Urinary bladder (tissue), 3 donors: ENCODE measurements at regions not wholly inside any gene's neighbourhood (a gene's known extent, or its start where the extent isn't known, plus 50 kb on each side); places are given as distances from the start of the nearest gene placed in this dataset.

Source experiments
- DNase-seq: peaks from one replicate; pipeline ENCODE4 v3.0.0-alpha.2; 2015; ENCODE audit errors: extremely low spot score
- H3K27ac ChIP-seq: one replicate; pipeline ENCODE4 v1.5.1; 2013; ENCODE audit warnings: low read depth, mild to moderate bottlenecking, moderate library complexity
- H3K36me3 ChIP-seq: one replicate; pipeline ENCODE4 v1.6.1; 2013; ENCODE audit warnings: mild to moderate bottlenecking, moderate library complexity; ENCODE audit not compliant: insufficient read depth
- H3K4me1 ChIP-seq: one replicate; pipeline ENCODE4 v1.6.1; 2013; ENCODE audit warnings: mild to moderate bottlenecking, moderate library complexity; ENCODE audit not compliant: insufficient read depth
- H3K4me3 ChIP-seq: one replicate; pipeline ENCODE4 v1.5.1; 2013; ENCODE audit warnings: low read depth, low read length
- WGBS: extraction: QIAGEN DNeasy Blood & Tissue Kit; methylation state at CpG from one replicate; pipeline ENCODE4 v1.1.7; 2013; 5-methylcytosine and 5-hydroxymethylcytosine counted together
- donor health status: healthy with polysubstance abuse.
- donor health status: healthy.

GRCh38 chr4:67019686-67020437 is 525.4 kb downstream of the CENPC start:
- Histone ChIP-seq H3K36me3 (no peaks in the 10 kb centered on the region), H3K4me3 (no peak overlapping the region), H3K4me1 (no peaks in the 10 kb centered on the region), H3K27ac (no peak overlapping the region)
- DNase-seq: no peak
- 45% methylated on average over 3 of the region's 3 CpGs for WGBS

- 90% methylated on average over 4 of the region's 4 CpGs for WGBS
- DNase-seq: no peak
- Histone ChIP-seq H3K4me3 (no peak overlapping the region), H3K4me1 (no peaks in the 10 kb centered on the region), H3K36me3 (no peaks in the 10 kb centered on the region), H3K27ac (no peak overlapping the region)
These were observed 530.7 kb downstream of the CENPC start for GRCh38 chr4:67014592-67014991.

- no peaks in the 10 kb centered on the region for H3K4me1 ChIP-seq
- no peaks in the 10 kb centered on the region for H3K36me3 ChIP-seq
- WGBS: 79% methylated on average over 3 of the region's 3 CpGs
- no peak for DNase-seq
- H3K4me3 ChIP-seq: no peak overlapping the region
- no peak overlapping the region for H3K27ac ChIP-seq
These were observed 538.5 kb downstream of the CENPC start for GRCh38 chr4:67006791-67007190.

- Histone ChIP-seq H3K4me1 (no peaks in the 10 kb centered on the region), H3K4me3 (no peak overlapping the region), H3K36me3 (no peaks in the 10 kb centered on the region), H3K27ac (no peak overlapping the region)
- DNase-seq: no peak
These were observed 553.8 kb downstream of the CENPC start for GRCh38 chr4:66991521-66991920.

GRCh38 chr4:66974665-66975064 is 570.6 kb downstream of the CENPC start:
- H3K36me3 ChIP-seq: no peaks in the 10 kb centered on the region
- H3K4me1 ChIP-seq: no peaks in the 10 kb centered on the region
- H3K4me3 ChIP-seq: no peak overlapping the region
- no peak overlapping the region for H3K27ac ChIP-seq
- no peak for DNase-seq
- WGBS: 67% methylated on average over 2 of the region's 2 CpGs

GRCh38 chr4:66972087-66972486 is 573.2 kb downstream of the CENPC start:
- H3K4me3 ChIP-seq: no peak overlapping the region
- H3K4me1 ChIP-seq: no peaks in the 10 kb centered on the region
- no peaks in the 10 kb centered on the region for H3K36me3 ChIP-seq
- H3K27ac ChIP-seq: no peak overlapping the region
- 85% methylated on average over 2 of the region's 2 CpGs for WGBS
- DNase-seq: no peak

- WGBS: 83% methylated on average over 1 of the region's 1 CpG
- H3K36me3 ChIP-seq: no peaks in the 10 kb centered on the region
- no peaks in the 10 kb centered on the region for H3K4me1 ChIP-seq
These were observed 580.8 kb downstream of the CENPC start for GRCh38 chr4:66964467-66964866.

GRCh38 chr4:66963084-66963483 is 582.2 kb downstream of the CENPC start:
- no peak for DNase-seq
- Histone ChIP-seq H3K4me1 (no peaks in the 10 kb centered on the region), H3K36me3 (no peaks in the 10 kb centered on the region), H3K4me3 (no peak overlapping the region), H3K27ac (no peak overlapping the region)
- WGBS: 62% methylated on average over 3 of the region's 3 CpGs

More at GRCh38 chr4:66964467-66964866, 580.8 kb downstream of the CENPC start:
- H3K27ac ChIP-seq: no peak overlapping the region
- no peak overlapping the region for H3K4me3 ChIP-seq
- DNase-seq: no peak

GRCh38 chr4:66959207-66959606 is 586.1 kb downstream of the CENPC start:
- no peak for DNase-seq
- Histone ChIP-seq H3K27ac (no peak overlapping the region), H3K4me3 (no peak overlapping the region), H3K4me1 (no peaks in the 10 kb centered on the region), H3K36me3 (no peaks in the 10 kb centered on the region)
- WGBS: 93% methylated on average over 2 of the region's 2 CpGs

GRCh38 chr4:66956852-66957251 is 588.5 kb downstream of the CENPC start:
- Histone ChIP-seq H3K4me3 (no peak overlapping the region), H3K27ac (no peak overlapping the region), H3K36me3 (no peaks in the 10 kb centered on the region), H3K4me1 (no peaks in the 10 kb centered on the region)
- no peak for DNase-seq
- 79% methylated on average over 1 of the region's 1 CpG for WGBS

- Histone ChIP-seq H3K4me3 (no peak overlapping the region), H3K36me3 (no peaks in the 10 kb centered on the region), H3K4me1 (no peaks in the 10 kb centered on the region), H3K27ac (no peak overlapping the region)
- DNase-seq: no peak
- 94% methylated on average over 6 of the region's 6 CpGs for WGBS
These were observed 588.9 kb downstream of the CENPC start for GRCh38 chr4:66956426-66956825.

- H3K27ac ChIP-seq: no peak overlapping the region
- no peaks in the 10 kb centered on the region for H3K4me1 ChIP-seq
- 83% methylated on average over 3 of the region's 3 CpGs for WGBS
- H3K36me3 ChIP-seq: no peaks in the 10 kb centered on the region
- no peak overlapping the region for H3K4me3 ChIP-seq
- no peak for DNase-seq
These were observed 589.5 kb downstream of the CENPC start for GRCh38 chr4:66955784-66956183.

GRCh38 chr4:66949419-66949818 is 595.9 kb downstream of the CENPC start:
- Histone ChIP-seq H3K27ac (no peak overlapping the region), H3K36me3 (no peaks in the 10 kb centered on the region), H3K4me1 (no peaks in the 10 kb centered on the region), H3K4me3 (no peak overlapping the region)
- DNase-seq: no peak
- 45% methylated on average over 1 of the region's 1 CpG for WGBS

- no peak overlapping the region for H3K27ac ChIP-seq
- no peak overlapping the region for H3K4me3 ChIP-seq
- WGBS: 90% methylated on average over 1 of the region's 1 CpG
- DNase-seq: no peak
- no peaks in the 10 kb centered on the region for H3K4me1 ChIP-seq
- no peaks in the 10 kb centered on the region for H3K36me3 ChIP-seq
These were observed 598.5 kb downstream of the CENPC start for GRCh38 chr4:66946761-66947160.

GRCh38 chr4:66943112-66943511 is 602.2 kb downstream of the CENPC start:
- Histone ChIP-seq H3K27ac (no peak overlapping the region), H3K36me3 (no peaks in the 10 kb centered on the region), H3K4me1 (no peaks in the 10 kb centered on the region), H3K4me3 (no peak overlapping the region)
- WGBS: 86% methylated on average over 4 of the region's 4 CpGs
- DNase-seq: no peak
